C4-2B (cell line): ENCODE measurements at regions not wholly inside any gene's neighbourhood (a gene's known extent, or its start where the extent isn't known, plus 50 kb on each side); places are given as distances from the start of the nearest gene placed in this dataset.

Experiments used
- ZFX ChIP-seq: fragments of 450-650 bp; IDR thresholded peaks from 2 replicates; pipeline ENCODE4 v1.6.1; 2017
- TF ChIP-seq, protein P1 (sequence below): fragments of 450-650 bp; conservative IDR thresholded peaks from 2 replicates; pipeline ENCODE4 v1.5.1; 2017; ENCODE audit warnings: mild to moderate bottlenecking

DNA sequence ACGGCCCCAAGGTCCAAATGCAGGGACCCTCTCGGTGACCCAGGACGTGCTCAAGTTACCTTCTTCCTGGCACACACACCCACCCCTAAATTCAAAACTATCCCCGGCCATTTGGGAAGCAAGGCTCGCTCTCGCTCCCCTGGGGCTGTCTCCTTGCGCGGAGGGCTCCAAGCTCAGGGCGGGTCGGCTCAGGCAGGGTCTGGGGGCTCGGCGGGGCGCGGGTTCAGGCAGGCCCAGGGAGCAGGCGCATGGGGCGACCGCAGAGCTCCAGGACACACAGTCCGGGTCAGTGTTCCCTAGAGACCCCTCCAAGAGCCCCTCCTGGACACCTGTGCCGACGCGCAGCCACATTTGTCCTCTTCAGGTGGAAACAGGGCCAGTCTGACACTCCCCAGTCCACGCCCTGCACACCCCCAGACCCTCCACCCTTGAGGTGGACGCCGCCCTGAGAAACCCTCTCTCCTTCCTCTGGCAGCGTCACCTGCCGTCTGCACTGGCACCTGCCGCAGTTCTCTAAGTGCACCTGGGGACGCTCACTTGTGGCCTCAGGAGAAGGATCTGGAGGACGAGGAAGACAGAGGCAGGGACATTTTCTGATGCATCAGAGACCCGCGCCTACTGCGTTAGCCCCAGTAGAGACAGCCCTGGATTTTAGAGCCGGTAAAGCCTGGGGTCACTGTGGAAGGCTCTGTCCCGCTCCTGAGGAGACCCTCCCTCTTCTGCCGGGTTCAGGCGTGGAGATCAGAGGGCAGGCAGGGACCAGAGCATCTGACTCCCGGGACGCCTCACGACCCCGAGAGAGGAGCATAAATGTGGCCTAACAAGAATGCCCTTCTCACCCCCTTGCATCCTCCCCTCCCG is 138.8 kb downstream of the TWIST2 start:
- TF ChIP-seq, protein P1, sequence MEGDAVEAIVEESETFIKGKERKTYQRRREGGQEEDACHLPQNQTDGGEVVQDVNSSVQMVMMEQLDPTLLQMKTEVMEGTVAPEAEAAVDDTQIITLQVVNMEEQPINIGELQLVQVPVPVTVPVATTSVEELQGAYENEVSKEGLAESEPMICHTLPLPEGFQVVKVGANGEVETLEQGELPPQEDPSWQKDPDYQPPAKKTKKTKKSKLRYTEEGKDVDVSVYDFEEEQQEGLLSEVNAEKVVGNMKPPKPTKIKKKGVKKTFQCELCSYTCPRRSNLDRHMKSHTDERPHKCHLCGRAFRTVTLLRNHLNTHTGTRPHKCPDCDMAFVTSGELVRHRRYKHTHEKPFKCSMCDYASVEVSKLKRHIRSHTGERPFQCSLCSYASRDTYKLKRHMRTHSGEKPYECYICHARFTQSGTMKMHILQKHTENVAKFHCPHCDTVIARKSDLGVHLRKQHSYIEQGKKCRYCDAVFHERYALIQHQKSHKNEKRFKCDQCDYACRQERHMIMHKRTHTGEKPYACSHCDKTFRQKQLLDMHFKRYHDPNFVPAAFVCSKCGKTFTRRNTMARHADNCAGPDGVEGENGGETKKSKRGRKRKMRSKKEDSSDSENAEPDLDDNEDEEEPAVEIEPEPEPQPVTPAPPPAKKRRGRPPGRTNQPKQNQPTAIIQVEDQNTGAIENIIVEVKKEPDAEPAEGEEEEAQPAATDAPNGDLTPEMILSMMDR = no peak
- TF ChIP-seq ZFX = no peak
